ENCODE measurements at regions not wholly inside any gene's neighbourhood (a gene's known extent, or its start where the extent isn't known, plus 50 kb on each side); places are given as distances from the start of the nearest gene placed in this dataset.

DNA sequence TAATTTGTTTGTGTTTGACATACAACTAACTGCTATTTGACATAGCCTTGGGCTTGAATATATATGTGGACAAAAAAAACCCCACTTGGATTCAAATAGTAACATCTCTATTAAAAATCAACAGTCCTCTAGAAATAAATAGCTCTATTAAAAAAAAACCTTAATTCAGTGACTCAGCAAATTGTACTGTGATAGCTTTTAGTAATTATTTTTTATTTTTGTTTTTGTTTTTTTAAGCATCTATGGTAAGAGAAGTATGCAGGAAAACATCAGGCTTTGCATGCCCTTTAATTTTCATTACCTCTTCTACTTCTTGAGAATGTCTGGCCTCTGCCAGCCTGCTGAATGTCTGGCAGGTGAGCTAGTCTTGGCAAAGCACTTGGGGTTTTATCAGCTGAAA, 300.7 kb downstream of the NPR3 start:
- Histone ChIP-seq H3K4me1 (replicated peaks; ENCODE audit: insufficient read depth) (peaks cover 14% of the 10 kb centered on the region), H3K27ac (no peak overlapping the region), H2AFZ (peak overlapping the region; percentile 22; the same call in 1 of the 2 replicates), H3K4me2 (no peak overlapping the region), H4K20me1 (ENCODE audit: insufficient read depth) (no peaks in the 10 kb centered on the region), H3K27me3 (ENCODE audit: insufficient read depth, low read depth) (no peaks in the 10 kb centered on the region), H3K4me3 (no peak overlapping the region), H3F3A (ENCODE audit: insufficient read depth, low read depth) (peaks cover 8% of the 10 kb centered on the region; the same call in 1 of the 2 replicates), H3K79me2 (ENCODE audit: low read depth) (no peaks in the 10 kb centered on the region), H3K9me2 (ENCODE audit: insufficient read depth) (no peaks in the 10 kb centered on the region), H3K9me3 (ENCODE audit: insufficient read depth, low read depth) (peaks cover 3% of the 10 kb centered on the region; the same call in 1 of the 2 replicates), H3K36me3 (ENCODE audit: low read depth) (no peaks in the 10 kb centered on the region)
- no peak for DNase-seq
- intact Hi-C loops (cut with micrococcal nuclease; ENCODE audit: unreplicated experiment): no loop called here
- ChIA-PET CTCF (interaction anchor here (0.7 kb wide), 1 partner anchor 16 kb away, joined by 3 read pairs; no protein-coding TSS in a partner anchor), POLR2A (ENCODE audit: unreplicated experiment) (interaction anchor here (0.5 kb wide), 1 partner anchor 996 kb away, joined by 8 read pairs; no protein-coding TSS in a partner anchor)
- BruUV-seq (replicated peaks): no TSS peak
- TF ChIP-seq EZH2 (IDR thresholded peaks at IDR 0.05; ENCODE audit: low read depth): no peak
- TF ChIP-seq, protein P1, sequence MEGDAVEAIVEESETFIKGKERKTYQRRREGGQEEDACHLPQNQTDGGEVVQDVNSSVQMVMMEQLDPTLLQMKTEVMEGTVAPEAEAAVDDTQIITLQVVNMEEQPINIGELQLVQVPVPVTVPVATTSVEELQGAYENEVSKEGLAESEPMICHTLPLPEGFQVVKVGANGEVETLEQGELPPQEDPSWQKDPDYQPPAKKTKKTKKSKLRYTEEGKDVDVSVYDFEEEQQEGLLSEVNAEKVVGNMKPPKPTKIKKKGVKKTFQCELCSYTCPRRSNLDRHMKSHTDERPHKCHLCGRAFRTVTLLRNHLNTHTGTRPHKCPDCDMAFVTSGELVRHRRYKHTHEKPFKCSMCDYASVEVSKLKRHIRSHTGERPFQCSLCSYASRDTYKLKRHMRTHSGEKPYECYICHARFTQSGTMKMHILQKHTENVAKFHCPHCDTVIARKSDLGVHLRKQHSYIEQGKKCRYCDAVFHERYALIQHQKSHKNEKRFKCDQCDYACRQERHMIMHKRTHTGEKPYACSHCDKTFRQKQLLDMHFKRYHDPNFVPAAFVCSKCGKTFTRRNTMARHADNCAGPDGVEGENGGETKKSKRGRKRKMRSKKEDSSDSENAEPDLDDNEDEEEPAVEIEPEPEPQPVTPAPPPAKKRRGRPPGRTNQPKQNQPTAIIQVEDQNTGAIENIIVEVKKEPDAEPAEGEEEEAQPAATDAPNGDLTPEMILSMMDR (conservative IDR thresholded peaks at IDR 0.05): no peak

DNA sequence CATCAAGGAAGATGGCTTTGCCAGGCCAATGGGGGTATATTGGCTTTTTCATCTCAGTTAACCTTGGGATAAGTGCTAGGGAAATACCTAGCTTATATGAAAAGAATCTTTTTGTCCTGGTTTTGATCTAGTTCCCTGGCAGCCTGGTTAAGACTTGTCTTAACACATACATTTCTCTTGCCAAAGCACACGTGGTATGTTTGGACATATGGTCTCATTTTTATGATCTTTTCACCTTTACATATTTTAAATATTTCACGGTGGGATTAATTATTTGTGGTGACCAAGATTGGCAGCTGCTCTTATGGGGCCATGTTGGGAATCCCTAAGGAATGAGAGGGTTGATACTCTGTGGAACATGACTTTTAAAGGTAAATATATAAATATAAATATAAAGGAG, 312.5 kb downstream of the NPR3 start:
- no peaks in the 10 kb centered on the region for H4K20me1 ChIP-seq (ENCODE audit: insufficient read depth)
- no peak overlapping the region for H3K27ac ChIP-seq
- H3K4me3 ChIP-seq: no peak overlapping the region
- 0 out of 2 replicates have a peak, but pooled peaks cover 4% of the 10 kb centered on the region for H3K9me2 ChIP-seq (ENCODE audit: insufficient read depth)
- H3K36me3 ChIP-seq (ENCODE audit: low read depth): no peaks in the 10 kb centered on the region
- ChIA-PET CTCF (no interaction called here), POLR2A (ENCODE audit: unreplicated experiment) (no interaction called here)
- H2AFZ ChIP-seq: no peak overlapping the region
- no peaks in the 10 kb centered on the region for H3F3A ChIP-seq (ENCODE audit: insufficient read depth, low read depth)
- no TSS peak for BruUV-seq (replicated peaks)
- TF ChIP-seq, protein P1 (conservative IDR thresholded peaks at IDR 0.05): no peak
- no peak for TF ChIP-seq EZH2 (IDR thresholded peaks at IDR 0.05; ENCODE audit: low read depth)
- H3K4me2 ChIP-seq: no peak overlapping the region
- no peaks in the 10 kb centered on the region for H3K27me3 ChIP-seq (ENCODE audit: insufficient read depth, low read depth)
- no peaks in the 10 kb centered on the region for H3K4me1 ChIP-seq (replicated peaks; ENCODE audit: insufficient read depth)
- intact Hi-C loops (cut with micrococcal nuclease; ENCODE audit: unreplicated experiment): no loop called here
- H3K79me2 ChIP-seq (ENCODE audit: low read depth): no peaks in the 10 kb centered on the region
- DNase-seq: no peak
- no peaks in the 10 kb centered on the region for H3K9me3 ChIP-seq (ENCODE audit: insufficient read depth, low read depth)

DNA sequence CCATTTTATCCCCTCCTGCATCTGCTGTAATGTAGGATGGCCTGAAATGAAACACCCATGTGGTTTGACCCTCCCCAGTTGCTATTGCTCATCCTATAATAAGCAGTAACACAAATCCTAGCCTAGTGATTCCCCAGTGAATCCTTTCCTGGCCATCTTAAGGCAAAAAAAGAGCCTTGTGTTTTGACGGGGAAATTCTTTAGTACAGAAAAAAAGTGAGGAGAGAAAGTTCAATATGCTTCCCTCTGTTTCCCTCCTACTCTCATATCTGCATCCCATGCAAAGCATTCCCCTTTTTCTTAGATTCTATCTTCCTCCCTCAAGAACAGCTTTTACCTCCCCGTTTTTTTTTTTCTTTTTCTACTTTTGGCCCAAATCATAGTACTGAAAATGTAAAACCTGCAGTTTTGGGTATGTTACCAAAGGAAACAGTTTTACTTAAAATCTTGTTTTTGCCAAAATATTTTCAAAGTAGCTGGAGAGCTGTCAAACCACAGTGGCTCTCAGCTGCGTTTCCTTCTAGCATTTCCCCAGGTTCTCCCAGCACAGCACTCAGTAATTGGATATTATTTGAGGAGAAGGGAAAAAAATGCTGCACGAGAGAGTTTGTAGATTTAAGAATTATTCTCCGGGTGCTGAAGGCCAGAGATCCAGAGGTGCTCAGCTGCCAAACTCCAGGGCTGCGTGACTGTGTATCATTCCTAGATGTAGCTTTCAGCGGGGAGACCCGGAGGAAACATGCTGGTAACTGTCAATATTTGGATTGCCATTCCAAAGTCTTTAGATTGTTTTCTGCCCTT, 321.4 kb downstream of the NPR3 start:
- TF ChIP-seq, protein P1 (conservative IDR thresholded peaks at IDR 0.05): no peak
- no peak for TF ChIP-seq EZH2 (IDR thresholded peaks at IDR 0.05; ENCODE audit: low read depth)
- Histone ChIP-seq H4K20me1 (ENCODE audit: insufficient read depth) (no peaks in the 10 kb centered on the region), H3K9me2 (ENCODE audit: insufficient read depth) (no peaks in the 10 kb centered on the region), H3K4me2 (no peak overlapping the region), H3K4me3 (no peak overlapping the region), H3K4me1 (replicated peaks; ENCODE audit: insufficient read depth) (no peaks in the 10 kb centered on the region), H3F3A (ENCODE audit: insufficient read depth, low read depth) (no peaks in the 10 kb centered on the region), H3K27me3 (ENCODE audit: insufficient read depth, low read depth) (no peaks in the 10 kb centered on the region), H3K36me3 (ENCODE audit: low read depth) (no peaks in the 10 kb centered on the region), H3K9me3 (ENCODE audit: insufficient read depth, low read depth) (no peaks in the 10 kb centered on the region), H3K79me2 (ENCODE audit: low read depth) (no peaks in the 10 kb centered on the region), H3K27ac (no peak overlapping the region), H2AFZ (no peak overlapping the region)
- intact Hi-C loops (cut with micrococcal nuclease; ENCODE audit: unreplicated experiment): no loop called here
- BruUV-seq (replicated peaks): no TSS peak
- ChIA-PET POLR2A (ENCODE audit: unreplicated experiment) (no interaction called here), CTCF (no interaction called here)
- no peak for DNase-seq
